HG02840 (cell line): ENCODE measurements at regions not wholly inside any gene's neighbourhood (a gene's known extent, or its start where the extent isn't known, plus 50 kb on each side); places are given as distances from the start of the nearest gene placed in this dataset.
"Not testable (repeated sequence)": the region's sequence is repeated elsewhere in the genome, so short reads cannot be mapped to it uniquely, and the experiment has no call there.

Experiments
- ATAC-seq: cut with Tn5 transposase; IDR thresholded peaks from one replicate; pipeline ENCODE4 v1.9.1; 2021; ENCODE audit warnings: mild to moderate bottlenecking, moderate library complexity, moderate number of reproducible peaks; ENCODE audit not compliant: unreplicated experiment, low FRiP score

GRCh38 chr2:144801325-144801724 is 281.4 kb upstream of the ZEB2 start:
- no peak for ATAC-seq

DNA sequence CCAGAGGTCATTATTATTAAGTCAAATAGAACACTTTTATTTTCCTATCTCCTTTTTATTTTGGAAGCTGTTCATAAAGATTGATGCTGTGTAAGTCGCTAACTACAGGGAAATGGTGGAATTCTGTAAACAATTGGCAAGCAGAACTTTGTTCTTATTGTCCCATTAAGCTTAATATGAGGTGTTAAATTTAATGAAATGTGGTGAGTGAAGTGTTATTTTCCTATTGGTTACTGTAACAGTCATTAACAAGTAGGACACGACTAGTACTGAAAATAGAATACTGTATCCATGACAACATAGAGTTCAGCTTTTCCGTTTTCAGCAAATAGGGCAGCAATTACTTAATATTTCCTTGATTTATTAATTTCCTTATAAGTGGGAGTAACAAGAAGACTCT is 279.1 kb upstream of the ZEB2 start:
- no peak for ATAC-seq

DNA sequence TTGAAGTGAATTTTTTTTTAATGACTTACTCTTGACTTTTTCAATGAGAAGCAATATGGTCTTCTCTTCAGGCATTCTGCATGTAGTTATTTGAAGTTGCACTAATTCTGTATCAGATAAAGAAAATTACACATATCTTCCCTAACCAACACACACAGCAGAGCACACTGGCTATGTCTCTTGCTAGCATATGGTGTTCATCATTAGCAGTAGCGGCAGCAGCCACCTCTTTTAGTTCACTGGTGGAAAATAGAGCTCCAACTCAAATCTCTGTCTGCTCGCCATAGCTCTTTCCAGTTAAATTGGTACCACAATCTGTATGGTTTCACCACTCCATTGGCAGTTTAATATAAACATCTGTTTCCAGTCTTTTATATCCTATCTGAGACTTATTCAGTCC is 278.1 kb upstream of the ZEB2 start:
- no peak for ATAC-seq

DNA sequence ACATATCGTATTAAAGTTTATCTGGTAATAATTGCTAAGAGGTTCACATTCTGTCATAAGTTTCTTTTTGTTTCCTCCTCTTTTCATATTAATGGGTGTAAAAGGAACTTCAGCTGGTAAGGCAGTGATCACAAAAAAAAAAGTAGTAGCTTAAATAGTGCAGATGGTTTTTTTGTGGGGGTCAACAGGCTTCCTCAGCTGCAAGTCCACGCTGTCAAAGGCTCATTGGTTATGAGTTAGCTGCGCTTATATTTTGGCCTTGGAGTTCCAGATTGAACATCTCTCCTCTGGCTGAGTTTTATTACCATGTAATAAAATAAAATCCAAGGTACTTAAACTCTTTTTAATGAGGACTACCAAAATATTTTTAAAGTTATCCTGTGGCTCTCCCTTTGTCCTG is 277.0 kb upstream of the ZEB2 start:
- ATAC-seq = no peak

DNA sequence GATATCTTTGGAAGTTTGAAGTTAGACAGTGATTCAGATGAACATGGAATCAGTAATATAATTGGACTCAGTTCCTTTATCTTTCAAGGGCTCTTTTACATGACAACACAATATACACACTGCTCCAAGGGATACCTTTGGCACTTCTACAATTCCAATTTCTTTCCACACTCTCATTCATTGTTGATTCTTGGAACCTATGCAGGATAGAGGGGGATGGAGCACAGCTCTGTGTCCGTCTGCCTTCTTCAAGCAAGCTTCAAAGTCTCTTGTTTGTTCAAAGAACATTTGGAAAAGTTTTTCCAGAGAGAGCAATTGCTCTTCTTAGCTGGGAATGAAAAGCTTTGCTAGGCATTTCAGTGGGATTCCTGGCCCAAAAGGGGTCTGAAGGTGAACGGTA is 276.2 kb upstream of the ZEB2 start:
- ATAC-seq = no peak

DNA sequence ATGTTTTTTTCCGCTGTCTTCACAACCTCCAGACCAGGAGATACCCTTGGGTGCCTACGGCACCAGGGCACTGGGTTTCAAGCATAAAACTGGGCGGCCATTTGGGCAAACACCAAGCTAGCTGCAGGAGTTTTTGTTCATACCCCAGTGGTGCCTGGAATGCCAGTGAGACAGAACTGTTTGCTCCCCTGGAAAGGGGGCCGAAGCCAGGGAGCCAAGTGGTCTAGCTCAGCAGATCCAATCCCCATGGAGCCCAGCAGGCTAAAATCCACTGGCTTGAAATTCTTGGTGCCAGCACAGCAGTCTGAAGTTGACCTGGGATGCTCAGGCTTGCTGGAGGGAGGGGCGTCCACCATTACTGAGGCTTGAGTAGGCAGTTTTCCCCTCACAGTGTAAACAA is 265.3 kb upstream of the ZEB2 start:
- no peak for ATAC-seq

- ATAC-seq = no peak
These were observed 261.1 kb upstream of the ZEB2 start for GRCh38 chr2:144780983-144781382.

DNA sequence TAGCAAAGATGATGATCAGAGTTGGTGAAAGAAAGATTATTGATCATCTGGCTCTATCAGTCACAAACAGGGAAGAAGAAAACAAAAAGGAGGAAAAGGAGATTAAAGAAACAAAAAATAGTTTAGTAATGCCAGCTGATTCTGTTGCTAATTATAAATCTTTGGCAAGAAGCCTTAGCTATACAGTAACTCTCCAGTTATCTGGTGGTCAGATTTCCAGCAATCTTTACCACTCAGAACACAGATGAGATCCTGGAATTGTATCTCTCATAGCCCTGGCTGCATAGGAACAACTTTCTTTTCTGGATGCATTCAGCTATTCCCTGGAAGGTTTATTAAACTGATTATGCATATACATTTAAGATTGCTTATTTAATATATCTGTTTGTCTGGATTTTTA is 256.8 kb upstream of the ZEB2 start:
- no peak for ATAC-seq

- no peak for ATAC-seq
These were observed 254.9 kb upstream of the ZEB2 start for GRCh38 chr2:144774809-144775208.

DNA sequence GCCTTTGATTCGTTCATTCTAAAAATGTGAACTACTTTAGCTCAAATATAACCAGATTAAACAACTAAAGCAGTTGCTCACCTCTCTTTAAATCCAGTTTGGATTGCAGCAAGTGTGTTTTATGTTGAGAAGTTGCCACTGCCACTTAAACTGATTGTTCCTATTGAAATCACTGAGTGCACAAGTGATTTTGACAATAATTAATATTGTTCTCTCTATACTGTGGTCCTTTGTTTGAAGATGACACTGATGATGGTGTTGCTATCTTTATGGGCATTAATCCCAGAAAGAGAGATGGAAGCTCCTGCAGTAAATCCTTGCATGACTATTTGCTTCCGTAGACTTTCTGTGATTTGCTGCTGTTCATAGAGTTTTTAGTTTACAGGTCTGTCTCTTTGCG is 251.4 kb upstream of the ZEB2 start:
- ATAC-seq = no peak

- ATAC-seq = no peak
These were observed 250.8 kb upstream of the ZEB2 start for GRCh38 chr2:144770616-144771230.

DNA sequence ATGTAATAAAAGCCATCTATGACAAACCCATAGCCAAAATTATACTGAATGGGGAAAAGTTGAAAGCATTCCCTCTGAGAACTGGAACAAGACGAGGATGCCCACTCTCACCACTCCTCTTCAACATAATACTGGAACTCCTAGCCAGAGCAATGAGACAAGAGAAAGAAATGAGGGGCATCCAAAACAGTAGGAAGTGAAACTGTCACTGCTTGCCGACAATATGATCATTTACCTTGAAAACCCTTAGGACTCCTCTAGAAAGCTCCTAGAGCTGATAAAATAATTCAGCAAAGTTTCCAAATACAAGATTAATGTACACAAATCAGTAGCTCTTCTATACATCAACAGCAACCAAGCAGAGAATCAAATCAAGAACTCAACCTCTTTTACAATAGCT is 241.0 kb upstream of the ZEB2 start:
- ATAC-seq = not testable (repeated sequence)

GRCh38 chr2:144759746-144760145 is 239.8 kb upstream of the ZEB2 start:
- ATAC-seq = no peak

DNA sequence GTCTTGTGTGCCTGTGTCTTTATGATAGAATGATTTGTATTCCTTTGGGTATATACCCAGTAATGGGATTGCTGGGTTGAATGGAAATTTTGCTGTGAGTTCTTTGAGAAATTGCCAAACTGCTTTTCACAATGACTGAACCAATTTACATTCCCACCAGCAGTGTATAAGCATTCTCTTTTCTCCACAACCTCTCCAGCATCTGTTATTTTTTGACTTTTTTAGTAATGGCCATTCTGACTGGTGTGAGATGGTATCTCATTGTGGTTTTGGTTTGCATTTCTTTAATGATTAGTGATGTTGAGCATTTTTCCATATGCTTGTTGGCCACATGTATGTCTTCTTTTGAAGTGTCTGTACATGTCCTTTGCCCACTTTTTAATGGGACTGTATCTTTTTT is 238.3 kb upstream of the ZEB2 start:
- not testable (repeated sequence) for ATAC-seq

- ATAC-seq = no peak
These were observed 233.5 kb upstream of the ZEB2 start for GRCh38 chr2:144753416-144753815.

GRCh38 chr2:144751142-144751905 is 231.4 kb upstream of the ZEB2 start:
- no peak for ATAC-seq

DNA sequence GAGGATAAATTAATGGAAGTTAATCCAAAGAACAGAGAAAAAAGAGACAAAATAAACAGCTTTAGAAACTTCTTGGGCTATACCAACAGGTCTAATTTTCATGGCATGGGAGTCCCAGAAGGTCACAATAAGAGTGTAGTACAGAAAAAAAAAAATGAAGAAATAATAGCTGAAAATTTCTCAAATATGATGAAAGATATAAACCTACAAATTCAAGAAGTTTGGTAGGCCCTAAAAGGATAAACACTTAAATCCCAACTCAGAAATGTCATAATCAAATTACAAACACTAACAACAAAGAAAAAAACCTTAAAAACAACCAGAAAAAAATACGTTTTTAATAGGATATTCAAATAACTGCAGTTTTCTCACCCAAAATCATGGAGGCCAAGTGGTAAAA is 229.3 kb upstream of the ZEB2 start:
- no peak for ATAC-seq

DNA sequence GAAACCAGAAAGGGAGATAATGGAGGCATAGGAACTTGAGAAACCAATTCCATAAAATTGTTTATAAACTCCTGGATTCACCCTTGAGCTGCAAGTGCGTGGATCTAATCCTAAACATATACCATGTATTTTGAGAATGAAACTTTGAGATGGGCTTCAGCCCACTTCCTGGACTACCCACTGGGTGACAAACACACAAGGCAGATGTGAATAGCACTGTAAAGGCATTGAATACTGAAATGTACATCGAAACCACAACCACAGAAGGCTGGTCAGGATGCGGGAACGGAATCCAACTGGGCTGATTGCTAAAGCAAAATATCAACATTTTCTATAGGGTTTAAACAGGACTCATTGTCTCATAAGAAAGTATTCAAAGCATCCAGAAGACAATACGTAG is 228.5 kb upstream of the ZEB2 start:
- ATAC-seq = no peak

- ATAC-seq = no peak
These were observed 227.7 kb upstream of the ZEB2 start for GRCh38 chr2:144747571-144747970.

GRCh38 chr2:144745424-144745823 is 225.5 kb upstream of the ZEB2 start:
- ATAC-seq = no peak

- ATAC-seq = no peak
These were observed 218.8 kb upstream of the ZEB2 start for GRCh38 chr2:144738749-144739148.

DNA sequence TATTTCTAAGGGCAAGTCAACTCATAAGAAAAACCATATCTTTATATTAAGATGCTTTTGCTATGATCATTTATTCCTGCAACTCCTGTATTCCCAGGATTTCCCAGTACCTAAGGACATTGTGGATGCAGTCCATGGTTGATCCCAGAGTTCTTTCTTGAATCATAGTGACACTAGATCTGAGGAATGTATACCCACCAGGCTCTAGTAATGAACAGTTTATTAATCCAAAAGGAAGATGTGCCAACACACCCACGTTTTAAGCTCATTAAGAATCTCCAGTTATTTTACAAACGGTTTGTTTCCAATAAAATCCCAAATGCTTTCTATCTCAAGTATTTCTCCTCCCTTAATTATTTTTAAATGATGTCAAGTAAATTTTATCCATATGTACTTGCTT is 210.8 kb upstream of the ZEB2 start:
- ATAC-seq = no peak
